ENCODE measurements at regions not wholly inside any gene's neighbourhood (a gene's known extent, or its start where the extent isn't known, plus 50 kb on each side); places are given as distances from the start of the nearest gene placed in this dataset.

DNA sequence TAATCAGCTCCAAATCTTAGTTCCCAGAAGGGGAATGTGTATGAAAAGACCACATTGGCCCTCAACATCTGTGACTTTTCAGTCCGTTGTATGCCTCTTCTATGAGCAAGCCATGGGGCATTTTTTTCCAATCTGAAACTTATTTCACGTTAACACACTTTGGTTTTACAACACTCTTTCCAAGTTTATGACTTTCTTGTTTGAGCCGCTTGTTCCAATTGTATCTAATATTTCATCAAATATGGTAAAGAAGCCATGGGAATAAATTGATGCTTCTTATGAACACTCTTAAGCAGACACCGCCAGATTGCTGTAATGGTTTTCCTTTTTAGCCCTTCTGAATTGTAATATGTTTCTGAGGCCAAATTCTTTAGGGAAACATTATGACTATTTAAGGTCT is 359.9 kb downstream of the HLX start:
- no peak overlapping the region for H3K4me3 ChIP-seq (replicated peaks; ENCODE audit: low read depth, low read length)
- TF ChIP-seq, protein P1, sequence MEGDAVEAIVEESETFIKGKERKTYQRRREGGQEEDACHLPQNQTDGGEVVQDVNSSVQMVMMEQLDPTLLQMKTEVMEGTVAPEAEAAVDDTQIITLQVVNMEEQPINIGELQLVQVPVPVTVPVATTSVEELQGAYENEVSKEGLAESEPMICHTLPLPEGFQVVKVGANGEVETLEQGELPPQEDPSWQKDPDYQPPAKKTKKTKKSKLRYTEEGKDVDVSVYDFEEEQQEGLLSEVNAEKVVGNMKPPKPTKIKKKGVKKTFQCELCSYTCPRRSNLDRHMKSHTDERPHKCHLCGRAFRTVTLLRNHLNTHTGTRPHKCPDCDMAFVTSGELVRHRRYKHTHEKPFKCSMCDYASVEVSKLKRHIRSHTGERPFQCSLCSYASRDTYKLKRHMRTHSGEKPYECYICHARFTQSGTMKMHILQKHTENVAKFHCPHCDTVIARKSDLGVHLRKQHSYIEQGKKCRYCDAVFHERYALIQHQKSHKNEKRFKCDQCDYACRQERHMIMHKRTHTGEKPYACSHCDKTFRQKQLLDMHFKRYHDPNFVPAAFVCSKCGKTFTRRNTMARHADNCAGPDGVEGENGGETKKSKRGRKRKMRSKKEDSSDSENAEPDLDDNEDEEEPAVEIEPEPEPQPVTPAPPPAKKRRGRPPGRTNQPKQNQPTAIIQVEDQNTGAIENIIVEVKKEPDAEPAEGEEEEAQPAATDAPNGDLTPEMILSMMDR (IDR thresholded peaks at IDR 0.05; ENCODE audit: low read length, missing control alignments) = no peak
- no peak for DNase-seq (ENCODE audit: low read depth)

DNA sequence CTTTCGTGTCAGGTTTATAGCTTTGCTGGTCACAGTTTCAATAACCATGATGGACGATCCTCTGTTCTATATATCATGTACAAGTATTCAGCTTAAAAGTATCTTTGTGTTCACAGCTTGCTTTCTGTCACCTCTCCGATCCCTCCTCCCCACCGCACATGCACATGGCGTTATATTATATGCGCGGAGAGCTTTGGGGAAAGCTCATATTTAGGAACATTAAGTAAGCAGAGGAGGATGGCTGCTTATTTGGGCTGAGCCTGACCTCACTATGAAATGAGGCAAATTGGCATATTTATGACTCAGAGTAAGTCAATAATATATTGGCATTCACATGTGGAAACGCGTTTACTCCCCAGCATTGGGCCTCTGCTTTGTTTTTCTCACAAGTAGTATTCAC is 360.5 kb downstream of the HLX start:
- no peak overlapping the region for H3K4me3 ChIP-seq (replicated peaks; ENCODE audit: low read depth, low read length)
- DNase-seq (ENCODE audit: low read depth) = no peak
- TF ChIP-seq, protein P1 (IDR thresholded peaks at IDR 0.05; ENCODE audit: low read length, missing control alignments) = no peak

- no peak overlapping the region for H3K4me3 ChIP-seq (replicated peaks; ENCODE audit: low read depth, low read length)
- TF ChIP-seq, protein P1 (IDR thresholded peaks at IDR 0.05; ENCODE audit: low read length, missing control alignments) = no peak
- no peak for DNase-seq (ENCODE audit: low read depth)
Measured at GRCh38 chr1:221240690-221241089, 361.4 kb downstream of the HLX start.

DNA sequence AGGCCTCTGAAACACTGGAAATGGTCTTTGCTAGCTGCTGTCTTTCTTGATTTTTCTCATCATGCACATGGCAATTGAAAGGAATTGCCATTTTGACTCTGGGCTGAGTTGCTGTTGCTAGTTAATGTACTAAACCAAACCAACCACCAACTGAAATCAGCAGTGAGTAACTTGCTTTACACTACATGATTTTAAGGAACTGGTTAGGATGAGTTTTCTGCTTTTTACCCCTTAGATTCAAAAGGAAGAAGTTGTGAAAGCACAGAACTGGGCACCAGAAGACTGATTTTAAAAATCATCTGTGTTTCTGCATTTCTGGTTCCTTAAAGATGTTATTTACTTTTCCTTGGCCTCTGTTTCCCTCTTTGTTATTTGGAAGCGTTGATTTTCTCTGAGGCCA is 361.9 kb downstream of the HLX start:
- DNase-seq (ENCODE audit: low read depth) = no peak
- TF ChIP-seq, protein P1 (IDR thresholded peaks at IDR 0.05; ENCODE audit: low read length, missing control alignments) = no peak
- no peak overlapping the region for H3K4me3 ChIP-seq (replicated peaks; ENCODE audit: low read depth, low read length)

DNA sequence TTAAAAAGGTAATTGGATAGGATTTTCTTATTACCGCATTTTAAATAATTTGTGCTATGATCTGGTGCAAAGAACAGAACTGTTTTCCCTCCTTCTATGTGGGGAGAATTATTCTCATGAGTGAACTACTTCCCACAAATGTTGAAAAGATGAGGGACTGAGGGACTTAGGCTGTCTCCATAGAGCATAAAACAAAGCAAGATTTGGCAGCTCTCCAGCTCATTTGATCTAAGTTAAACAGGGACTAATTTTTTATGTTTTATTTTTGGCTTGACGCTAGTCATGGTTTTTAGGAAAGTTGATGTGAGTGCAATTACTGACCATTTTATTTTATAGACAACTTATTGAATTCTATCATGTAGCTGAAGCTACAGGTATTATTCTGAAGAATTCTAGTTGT is 362.3 kb downstream of the HLX start:
- H3K4me3 ChIP-seq (replicated peaks; ENCODE audit: low read depth, low read length) = no peak overlapping the region
- TF ChIP-seq, protein P1 (IDR thresholded peaks at IDR 0.05; ENCODE audit: low read length, missing control alignments) = no peak
- peak; percentile 12 for DNase-seq (ENCODE audit: low read depth)

GRCh38 chr1:221246067-221246466 is 366.8 kb downstream of the HLX start:
- H3K4me3 ChIP-seq (replicated peaks; ENCODE audit: low read depth, low read length) = no peak overlapping the region
- TF ChIP-seq, protein P1 (IDR thresholded peaks at IDR 0.05; ENCODE audit: low read length, missing control alignments) = no peak
- DNase-seq (ENCODE audit: low read depth) = no peak

DNA sequence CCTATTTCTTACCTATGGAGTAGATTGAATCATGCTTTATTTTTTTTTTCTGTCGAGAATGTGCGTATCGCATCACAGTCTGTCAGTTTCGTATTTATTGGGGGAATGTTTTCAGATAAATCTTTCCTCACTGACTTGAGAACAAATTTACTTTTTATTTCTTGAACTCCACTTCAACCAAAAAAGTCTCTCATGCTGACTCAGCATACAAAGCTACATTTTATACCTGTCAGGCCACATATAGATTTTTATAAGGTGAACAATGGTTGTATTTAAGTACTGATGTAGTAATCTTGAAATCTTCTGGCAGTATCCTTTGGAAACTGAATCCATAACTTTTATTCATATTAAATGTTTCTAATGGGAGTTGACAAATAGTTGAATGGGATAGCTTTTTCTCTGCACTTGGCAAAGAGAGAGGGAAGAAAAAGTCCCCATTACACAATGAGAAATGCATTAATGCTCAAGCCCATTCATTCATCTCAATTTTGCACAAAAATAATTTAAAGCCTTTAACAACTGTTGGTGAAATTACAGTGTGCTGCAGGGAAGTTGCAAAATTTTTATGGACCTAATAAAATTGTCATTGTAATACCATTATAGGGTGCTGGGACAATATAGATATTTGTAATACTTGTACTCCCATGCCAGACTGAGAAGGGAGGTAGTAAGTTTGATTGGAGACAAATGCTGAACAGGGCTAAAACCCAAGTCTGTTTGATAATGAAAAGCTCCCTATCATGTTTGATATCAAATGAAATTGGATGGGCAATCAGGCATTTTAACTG is 367.6 kb downstream of the HLX start:
- TF ChIP-seq, protein P1 (IDR thresholded peaks at IDR 0.05; ENCODE audit: low read length, missing control alignments) = no peak
- H3K4me3 ChIP-seq (replicated peaks; ENCODE audit: low read depth, low read length) = no peak overlapping the region
- DNase-seq (ENCODE audit: low read depth) = no peak

Measured in fibroblast of pulmonary artery (primary cell).